ENCODE measurements at regions not wholly inside any gene's neighbourhood (a gene's known extent, or its start where the extent isn't known, plus 50 kb on each side); places are given as distances from the start of the nearest gene placed in this dataset.

DNA sequence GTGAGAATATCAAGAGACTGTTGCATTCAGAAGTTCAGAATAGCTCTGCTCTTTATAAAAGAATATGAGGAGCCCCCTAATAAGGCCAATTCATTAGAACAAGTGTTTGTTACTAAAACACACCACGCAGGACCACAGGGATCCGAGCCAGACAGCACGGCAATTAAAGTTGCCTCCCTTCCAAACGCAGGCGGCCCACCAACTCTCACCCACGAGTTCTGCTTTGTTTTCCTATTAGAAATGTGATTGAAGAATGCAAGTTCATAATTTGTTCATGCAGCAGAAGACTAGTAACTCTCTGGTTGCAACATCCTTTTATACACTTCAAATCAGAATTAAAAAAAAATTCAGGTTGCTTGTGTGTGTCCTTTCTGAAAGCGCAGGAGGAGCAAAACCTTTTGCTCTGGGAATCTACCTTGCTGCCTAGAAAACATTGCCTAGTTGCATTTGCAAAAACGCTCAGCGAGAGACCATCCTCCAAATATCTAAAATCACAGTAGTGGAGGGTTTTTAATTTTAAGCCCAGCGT, 1044.1 kb upstream of the NR2F2 start:
- TF ChIP-seq FOXP2 (optimal IDR thresholded peaks at IDR 0.05; ENCODE audit: borderline replicate concordance, extremely low read depth, extremely low read length, insufficient read depth) (no peak), POLR2AphosphoS5 (IDR thresholded peaks at IDR 0.05; ENCODE audit: low read depth, low read length) (no peak), SIN3A (IDR thresholded peaks at IDR 0.05; ENCODE audit: borderline replicate concordance, insufficient read depth, low read length) (no peak), TAF1 (IDR thresholded peaks at IDR 0.05; ENCODE audit: borderline replicate concordance, insufficient read depth, low read length) (no peak), REST (IDR thresholded peaks at IDR 0.05; ENCODE audit: insufficient read depth in 1 of 2, low read depth in 2 of 2, low read length in 2 of 2) (no peak)

- TF ChIP-seq REST (IDR thresholded peaks at IDR 0.05; ENCODE audit: insufficient read depth in 1 of 2, low read depth in 2 of 2, low read length in 2 of 2) (no peak), SIN3A (IDR thresholded peaks at IDR 0.05; ENCODE audit: borderline replicate concordance, insufficient read depth, low read length) (no peak)
Observed at GRCh38 chr15:95287720-95288103, 1042.8 kb upstream of the NR2F2 start.

DNA sequence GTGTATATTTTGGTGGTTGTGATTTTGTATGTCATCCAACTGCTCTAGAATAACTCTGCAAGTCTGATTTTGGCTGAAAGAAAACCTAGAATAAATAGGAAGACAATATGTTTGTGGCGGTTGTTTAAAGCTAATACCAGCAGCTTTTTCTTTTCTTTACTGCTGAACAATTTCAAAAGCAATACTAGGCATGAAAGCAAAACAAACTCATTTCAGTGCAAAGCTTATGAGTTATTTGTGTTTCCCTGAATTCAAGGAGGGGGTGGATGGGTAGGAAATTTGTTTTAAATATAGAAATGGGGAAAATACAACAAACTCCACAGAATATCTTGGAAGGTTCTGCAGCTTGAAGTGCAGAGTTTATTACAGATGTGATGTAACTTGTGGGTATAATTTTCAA, 1041.9 kb upstream of the NR2F2 start:
- no peak for TF ChIP-seq SIN3A (IDR thresholded peaks at IDR 0.05; ENCODE audit: borderline replicate concordance, insufficient read depth, low read length)
- no peak for TF ChIP-seq TAF1 (IDR thresholded peaks at IDR 0.05; ENCODE audit: borderline replicate concordance, insufficient read depth, low read length)
- no peak for TF ChIP-seq POLR2AphosphoS5 (IDR thresholded peaks at IDR 0.05; ENCODE audit: low read depth, low read length)
- TF ChIP-seq REST (IDR thresholded peaks at IDR 0.05; ENCODE audit: insufficient read depth in 1 of 2, low read depth in 2 of 2, low read length in 2 of 2): no peak
- TF ChIP-seq FOXP2 (optimal IDR thresholded peaks at IDR 0.05; ENCODE audit: borderline replicate concordance, extremely low read depth, extremely low read length, insufficient read depth): no peak

DNA sequence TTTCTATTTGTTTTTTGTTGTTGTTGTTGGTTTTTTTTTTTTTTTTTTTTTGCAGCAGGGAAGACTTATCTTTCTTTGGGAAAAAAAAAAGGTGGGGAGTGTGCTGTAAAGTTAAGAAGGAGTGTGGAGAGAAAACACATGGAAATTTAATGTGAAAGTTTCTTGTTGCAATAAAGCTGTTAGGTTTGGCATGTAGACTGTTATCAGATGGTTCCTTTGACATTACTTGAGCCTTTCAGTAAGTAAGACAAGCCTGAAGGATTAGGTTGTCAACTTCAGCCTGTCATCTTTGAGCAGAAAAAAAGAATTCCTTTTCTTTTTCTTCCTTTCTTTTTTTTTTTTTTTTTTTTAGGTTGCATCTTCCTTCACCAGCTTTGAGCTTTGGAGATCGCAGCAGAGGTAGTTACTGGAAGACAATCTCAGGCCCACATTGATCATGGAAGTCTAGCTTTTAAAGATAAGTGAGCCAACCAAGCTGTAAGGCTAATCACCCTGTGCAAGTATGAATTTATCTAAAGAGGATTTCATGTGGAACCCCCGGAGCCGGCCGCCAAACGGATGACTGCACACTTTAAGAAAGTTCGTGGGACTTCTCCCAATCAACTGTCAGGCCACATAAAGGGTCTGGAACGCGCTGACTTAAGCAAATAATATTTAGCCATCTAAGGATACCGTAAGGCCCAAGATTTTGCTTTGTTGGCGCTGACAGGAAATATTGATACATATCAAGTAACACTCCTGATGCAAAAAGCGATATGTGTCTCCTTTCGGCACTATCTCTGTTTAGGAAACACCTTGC, 1040.1 kb upstream of the NR2F2 start:
- TF ChIP-seq REST (IDR thresholded peaks at IDR 0.05; ENCODE audit: insufficient read depth in 1 of 2, low read depth in 2 of 2, low read length in 2 of 2): no peak
- no peak for TF ChIP-seq FOXP2 (optimal IDR thresholded peaks at IDR 0.05; ENCODE audit: borderline replicate concordance, extremely low read depth, extremely low read length, insufficient read depth)
- no peak for TF ChIP-seq SIN3A (IDR thresholded peaks at IDR 0.05; ENCODE audit: borderline replicate concordance, insufficient read depth, low read length)
- no peak for TF ChIP-seq TAF1 (IDR thresholded peaks at IDR 0.05; ENCODE audit: borderline replicate concordance, insufficient read depth, low read length)

Data from PFSK-1 (cell line).